ENCODE measurements at regions not wholly inside any gene's neighbourhood (a gene's known extent, or its start where the extent isn't known, plus 50 kb on each side); places are given as distances from the start of the nearest gene placed in this dataset.

GRCh38 chr1:57945045-57945444 is 521.2 kb upstream of the DAB1 start:
- Histone ChIP-seq H3K9me3 (ENCODE audit: control extremely low read depth in 1 of 3, control insufficient read depth in 2 of 3, insufficient read depth in 1 of 3, low read length in 2 of 3) (peaks cover 0 to 4% (median 3%) of the 10 kb centered on the region in 3 donors), H2AFZ (ENCODE audit: insufficient read depth, low read depth, low read length, poor library complexity, severe bottlenecking) (no peak overlapping the region), H4K20me1 (ENCODE audit: control insufficient read depth, insufficient read depth, low read length, poor library complexity, severe bottlenecking) (no peaks in the 10 kb centered on the region), H3K36me3 (replicated peaks in 1 of 2; ENCODE audit: control extremely low read depth in 1 of 2, control insufficient read depth in 1 of 2, extremely low read depth in 1 of 2, insufficient read depth in 2 of 2, low read length in 1 of 2) (no peaks in the 10 kb centered on the region), H3K27me3 (replicated peaks in 1 of 4; ENCODE audit: control extremely low read depth in 1 of 4, control insufficient read depth in 3 of 4, insufficient read depth in 4 of 4, low read length in 3 of 4) (no peaks in the 10 kb centered on the region), H3K4me3 (ENCODE audit: control extremely low read depth in 1 of 5, extremely low read depth in 1 of 5, insufficient read depth in 1 of 5, low read depth in 2 of 5, low read length in 4 of 5) (no peak overlapping the region), H3K79me2 (ENCODE audit: control insufficient read depth, insufficient read depth, low read length) (no peaks in the 10 kb centered on the region), H3K4me2 (replicated peaks; ENCODE audit: low read depth, low read length, poor library complexity, severe bottlenecking) (no peak overlapping the region), H3K27ac (ENCODE audit: low read length in 2 of 2) (no peak overlapping the region), H3K9ac (ENCODE audit: low read length) (no peak overlapping the region), H3K4me1 (ENCODE audit: control insufficient read depth in 2 of 2, insufficient read depth in 2 of 2, low read length in 2 of 2) (no peaks in the 10 kb centered on the region)
- no peak for ATAC-seq (ENCODE audit: low read depth)
- no peak for DNase-seq
- H3K27me3 Mint-ChIP-seq = no peaks in the 10 kb centered on the region
- TF ChIP-seq CTCF (IDR thresholded peaks at IDR 0.05) (no peak), EZH2 (IDR thresholded peaks at IDR 0.05; ENCODE audit: borderline replicate concordance, insufficient read depth, low read depth, low read length, poor library complexity, severe bottlenecking) (no peak)
- WGBS (ENCODE audit: insufficient coverage) = 86% methylated on average over 2 of the region's 4 CpGs
- ChIA-PET POLR2A (no interaction called here), CTCF (no interaction called here)
- intact Hi-C loops (cut with micrococcal nuclease) = no loop called here
- H3K4me1 Mint-ChIP-seq = no peaks in the 10 kb centered on the region
- H3K4me3 Mint-ChIP-seq = no peak overlapping the region
- H3K9me3 Mint-ChIP-seq (ENCODE audit: insufficient read depth) = peaks cover 7% of the 10 kb centered on the region
- H3K27ac Mint-ChIP-seq = no peak overlapping the region

- WGBS (ENCODE audit: insufficient coverage) = no CpG with 5 or more reads among the region's 2 CpGs
- DNase-seq (no peak), ATAC-seq (ENCODE audit: low read depth) (no peak)
- Histone ChIP-seq H3K27me3 (replicated peaks in 1 of 4; ENCODE audit: control extremely low read depth in 1 of 4, control insufficient read depth in 3 of 4, insufficient read depth in 4 of 4, low read length in 3 of 4) (peaks cover 0 to 3% (median 0%) of the 10 kb centered on the region in 4 experiments), H2AFZ (ENCODE audit: insufficient read depth, low read depth, low read length, poor library complexity, severe bottlenecking) (no peak overlapping the region), H3K27ac (ENCODE audit: low read length in 2 of 2) (no peak overlapping the region), H3K79me2 (ENCODE audit: control insufficient read depth, insufficient read depth, low read length) (no peaks in the 10 kb centered on the region), H3K4me3 (ENCODE audit: control extremely low read depth in 1 of 5, extremely low read depth in 1 of 5, insufficient read depth in 1 of 5, low read depth in 2 of 5, low read length in 4 of 5) (no peak overlapping the region), H4K20me1 (ENCODE audit: control insufficient read depth, insufficient read depth, low read length, poor library complexity, severe bottlenecking) (no peaks in the 10 kb centered on the region), H3K9me3 (ENCODE audit: control extremely low read depth in 1 of 3, control insufficient read depth in 2 of 3, insufficient read depth in 1 of 3, low read length in 2 of 3) (peaks cover 0 to 8% (median 6%) of the 10 kb centered on the region in 3 donors), H3K36me3 (replicated peaks in 1 of 2; ENCODE audit: control extremely low read depth in 1 of 2, control insufficient read depth in 1 of 2, extremely low read depth in 1 of 2, insufficient read depth in 2 of 2, low read length in 1 of 2) (no peaks in the 10 kb centered on the region), H3K9ac (ENCODE audit: low read length) (no peak overlapping the region), H3K4me2 (replicated peaks; ENCODE audit: low read depth, low read length, poor library complexity, severe bottlenecking) (no peak overlapping the region), H3K4me1 (ENCODE audit: control insufficient read depth in 2 of 2, insufficient read depth in 2 of 2, low read length in 2 of 2) (no peaks in the 10 kb centered on the region)
- H3K9me3 Mint-ChIP-seq (ENCODE audit: insufficient read depth) = peaks cover 7% of the 10 kb centered on the region
- CTCF ChIA-PET = no interaction called here
- TF ChIP-seq EZH2 (IDR thresholded peaks at IDR 0.05; ENCODE audit: borderline replicate concordance, insufficient read depth, low read depth, low read length, poor library complexity, severe bottlenecking) = no peak
- TF ChIP-seq CTCF (IDR thresholded peaks at IDR 0.05) = no peak
- no peaks in the 10 kb centered on the region for H3K27me3 Mint-ChIP-seq
- H3K27ac Mint-ChIP-seq = no peak overlapping the region
- intact Hi-C loops (cut with micrococcal nuclease) = no loop called here
- no peaks in the 10 kb centered on the region for H3K4me1 Mint-ChIP-seq
- H3K4me3 Mint-ChIP-seq = no peak overlapping the region
- POLR2A ChIA-PET = no interaction called here
Observed at GRCh38 chr1:57943365-57943764, 519.5 kb upstream of the DAB1 start.
